GM18870 (cell line): ENCODE measurements at regions not wholly inside any gene's neighbourhood (a gene's known extent, or its start where the extent isn't known, plus 50 kb on each side); places are given as distances from the start of the nearest gene placed in this dataset.
"Not testable (repeated sequence)": the region's sequence is repeated elsewhere in the genome, so short reads cannot be mapped to it uniquely, and the experiment has no call there.

Source experiments
- ATAC-seq: cut with Tn5 transposase; IDR thresholded peaks from one replicate; pipeline ENCODE4 v1.9.1; 2021; ENCODE audit warnings: moderate library complexity; ENCODE audit not compliant: unreplicated experiment

DNA sequence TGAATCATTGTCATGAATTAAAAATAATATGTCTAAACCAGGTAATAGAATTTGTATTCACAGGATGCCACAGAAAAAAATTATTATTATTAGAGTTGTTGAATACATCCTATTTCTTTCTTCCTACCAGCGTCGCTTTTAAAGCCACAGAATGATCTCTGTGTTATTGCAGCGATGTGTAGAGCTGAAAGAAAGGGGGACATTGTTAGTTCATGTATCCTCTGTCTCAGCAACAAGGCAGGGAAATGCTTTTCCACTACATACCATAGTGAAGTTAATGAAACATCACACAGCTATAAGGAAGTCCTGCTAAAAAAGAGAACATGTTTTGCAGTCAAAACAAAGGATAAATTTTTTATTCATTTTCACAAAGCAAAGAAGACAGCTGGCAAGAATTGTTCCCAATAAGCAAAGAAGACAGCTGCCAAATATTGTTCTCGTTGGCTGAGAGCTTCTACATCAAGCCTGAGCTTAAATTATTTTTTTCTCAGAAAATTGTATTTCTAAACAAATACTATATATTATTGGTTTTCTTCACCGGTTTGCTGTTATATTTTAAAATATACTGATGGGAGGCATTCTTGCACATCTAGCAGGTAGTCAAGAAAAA lies 1234.4 kb downstream of the SUCLG1 start:
- no peak for ATAC-seq

DNA sequence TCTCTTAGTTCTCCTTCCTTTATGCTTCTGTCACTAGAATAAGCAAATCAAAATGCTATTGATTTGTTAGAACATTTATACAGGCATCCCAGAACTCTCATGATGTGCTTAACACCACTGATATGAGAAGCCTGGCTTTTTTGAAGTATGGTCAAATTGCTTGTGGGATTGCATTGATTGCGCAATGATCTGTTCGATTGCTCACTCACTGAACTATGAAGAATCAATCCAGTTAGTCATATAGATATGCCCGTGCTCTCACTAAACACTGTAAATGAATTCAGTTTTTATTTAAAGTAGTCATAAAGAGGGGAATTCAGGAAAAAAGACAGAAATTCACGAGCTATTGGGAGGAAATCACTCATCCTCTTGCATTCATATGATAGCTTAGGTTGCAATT lies 1237.8 kb downstream of the SUCLG1 start:
- no peak for ATAC-seq

DNA sequence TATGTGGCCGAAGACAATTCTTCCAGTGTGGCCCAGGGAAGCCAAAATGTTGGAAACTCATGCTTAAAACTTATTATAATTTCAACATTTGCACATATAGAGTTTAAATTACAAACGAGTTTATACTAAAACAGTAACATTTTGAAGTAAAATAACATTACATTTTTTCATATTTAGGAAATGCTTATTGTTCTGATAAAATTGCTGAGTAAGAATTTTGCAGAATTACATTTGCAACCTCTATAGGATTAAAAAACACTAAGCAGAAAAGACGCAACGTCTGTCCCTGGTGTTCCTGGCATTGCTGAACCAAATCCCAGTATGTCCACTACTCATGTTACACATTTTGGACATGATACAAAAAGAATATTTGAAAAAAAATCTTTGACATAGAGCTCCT lies 1241.2 kb downstream of the SUCLG1 start:
- no peak for ATAC-seq

DNA sequence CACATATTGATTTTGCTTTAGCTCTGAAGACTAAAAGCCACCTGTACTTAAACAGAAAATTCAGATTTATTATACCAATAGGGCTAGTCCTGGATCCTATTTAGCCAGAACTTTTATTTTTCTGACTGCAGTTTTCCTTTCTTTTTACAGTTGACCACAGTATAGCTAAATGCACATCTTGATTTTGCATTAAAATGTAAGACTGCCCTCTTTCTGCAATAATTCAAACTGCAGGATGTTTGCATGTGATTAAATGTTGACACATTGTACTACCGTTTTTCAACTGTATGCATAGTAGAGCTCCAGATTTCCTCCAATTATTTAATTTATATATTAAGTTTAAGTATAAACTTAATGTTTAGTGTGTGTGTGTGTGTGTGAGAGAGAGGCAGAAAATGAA lies 1262.9 kb downstream of the SUCLG1 start:
- ATAC-seq: no peak

DNA sequence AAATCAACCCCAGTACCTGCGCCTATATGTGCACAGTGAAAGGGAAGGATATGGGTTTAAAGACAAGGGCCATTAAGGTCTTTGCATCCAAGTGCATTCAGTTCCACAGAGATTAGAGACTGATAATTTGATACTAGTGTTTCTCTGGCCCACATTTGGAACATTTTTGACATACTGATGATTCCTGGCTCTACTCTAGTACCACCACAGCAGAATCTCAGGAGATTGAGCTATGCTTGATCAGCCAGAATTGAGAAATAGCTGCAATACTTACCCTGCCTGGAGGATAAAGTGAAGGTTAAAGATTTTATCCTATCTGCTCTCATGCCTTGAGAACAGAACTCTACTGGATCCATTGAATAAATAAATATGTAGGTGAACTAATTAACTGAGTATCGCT lies 1267.8 kb downstream of the SUCLG1 start:
- no peak for ATAC-seq

DNA sequence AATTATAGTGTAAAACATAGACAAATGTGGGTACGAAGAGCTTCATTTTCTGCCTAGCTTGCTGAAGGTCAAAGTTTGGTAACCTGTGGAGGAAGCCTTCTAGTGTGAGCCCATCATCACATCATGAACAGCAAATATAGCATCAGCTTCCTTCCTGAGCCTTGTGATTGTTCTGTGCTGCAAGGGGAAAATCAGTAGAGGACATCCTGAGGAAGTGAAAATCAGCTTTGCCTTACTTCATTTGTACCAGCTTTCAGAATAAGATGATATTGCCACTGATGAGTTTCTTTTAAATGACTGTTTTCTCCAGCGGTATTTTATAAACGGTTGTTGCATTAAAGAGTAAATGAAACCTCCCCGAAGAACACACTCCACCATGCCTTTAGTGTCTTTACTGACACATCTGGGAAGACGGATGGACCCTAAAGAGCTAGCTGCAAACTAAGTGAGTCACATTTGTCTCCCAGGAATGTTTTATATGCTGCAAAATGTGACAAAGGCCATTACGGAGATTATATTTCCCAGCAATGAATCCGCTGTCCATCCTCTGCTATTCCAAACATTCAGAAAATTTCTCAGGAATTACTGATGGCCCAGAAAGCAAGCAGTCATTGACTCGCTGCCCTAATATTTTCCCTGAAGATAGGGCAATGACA lies 1272.8 kb downstream of the SUCLG1 start:
- no peak for ATAC-seq

DNA sequence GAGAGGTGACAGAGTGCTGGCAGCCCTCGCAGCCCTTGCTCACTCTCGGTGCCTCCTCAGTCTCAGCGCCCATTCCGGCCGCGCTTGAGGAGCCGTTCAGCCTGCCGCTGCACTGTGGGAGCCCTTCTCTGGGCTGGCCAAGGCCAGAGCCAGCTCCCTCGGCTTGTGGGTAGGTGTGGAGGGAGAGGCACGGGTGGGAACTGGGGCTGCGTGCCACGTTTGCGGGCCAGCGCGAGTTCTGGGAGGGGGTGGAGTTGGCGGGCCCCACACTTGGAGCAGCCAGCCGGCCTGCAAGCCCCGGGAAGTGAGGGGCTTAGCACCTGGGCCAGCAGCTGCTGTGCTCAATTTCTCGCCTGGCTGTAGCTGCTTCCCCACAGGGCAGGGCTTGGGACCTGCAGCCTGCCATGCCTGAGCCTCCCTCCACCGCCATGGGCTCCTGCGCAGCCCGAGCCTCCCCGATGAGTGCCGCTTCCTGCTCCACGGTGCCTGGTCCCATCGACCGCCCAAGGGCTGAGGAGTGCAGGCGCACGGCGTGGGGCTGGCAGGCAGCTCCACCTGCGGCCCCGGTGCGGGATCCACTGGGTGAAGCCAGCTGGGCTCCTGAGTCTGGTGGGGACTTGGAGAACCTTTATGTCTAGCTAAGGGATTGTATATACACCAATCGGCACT lies 1278.1 kb downstream of the SUCLG1 start:
- not testable (repeated sequence) for ATAC-seq

DNA sequence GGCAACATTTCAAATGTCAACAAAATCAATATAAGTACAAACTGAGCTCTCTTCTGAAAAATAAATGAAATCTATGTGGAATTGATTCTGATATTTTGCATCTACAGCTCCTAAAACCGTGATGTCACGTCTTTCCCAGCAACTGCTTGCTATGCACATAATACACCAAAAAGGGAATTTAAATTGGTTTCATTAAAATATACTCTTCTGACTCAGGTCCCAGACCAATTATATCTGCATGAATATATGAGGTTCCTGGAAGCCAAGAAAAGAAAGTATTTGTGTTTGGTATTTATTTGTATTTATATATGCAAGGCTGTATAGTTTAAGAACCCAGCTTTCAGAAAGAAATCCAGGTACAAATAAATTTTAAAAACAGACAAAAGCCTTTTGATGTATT lies 1282.5 kb downstream of the SUCLG1 start:
- ATAC-seq: no peak

DNA sequence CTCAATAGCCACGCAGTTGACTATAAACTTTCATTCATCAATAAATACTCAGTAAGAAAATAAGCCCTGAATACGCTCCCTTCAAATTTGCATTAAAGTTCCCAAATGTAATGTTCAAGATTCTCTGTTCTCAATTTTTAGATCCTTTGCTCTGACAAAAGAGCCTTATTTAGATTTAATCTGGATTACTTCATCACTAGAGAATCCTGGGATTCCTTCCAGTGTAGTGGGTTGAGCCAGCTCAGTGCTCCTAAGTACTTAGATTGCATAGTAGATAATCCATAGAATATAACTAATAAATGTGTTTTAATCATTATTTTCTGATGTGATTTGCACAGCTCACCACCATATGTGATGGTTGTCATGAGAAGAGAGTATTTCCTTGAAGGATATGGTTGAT lies 1286.2 kb downstream of the SUCLG1 start:
- ATAC-seq: no peak

DNA sequence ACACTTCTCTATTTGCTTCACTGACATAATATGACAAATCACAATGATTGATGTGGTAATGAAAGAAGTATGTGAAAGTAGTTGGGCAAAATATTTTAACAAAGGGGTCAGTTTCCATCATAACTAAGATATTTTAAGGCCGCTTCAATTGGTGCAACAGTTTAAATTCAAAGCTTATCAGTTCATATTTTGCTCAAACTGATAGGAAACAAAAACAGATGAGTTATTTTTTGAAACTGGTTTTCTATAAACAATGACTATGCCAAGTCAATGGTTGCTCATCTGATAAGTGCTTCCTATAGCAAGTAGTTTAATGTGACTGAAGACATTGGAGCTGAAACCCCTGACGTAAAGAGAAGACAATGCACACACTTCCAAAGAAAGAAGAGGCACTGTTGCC lies 1290.7 kb downstream of the SUCLG1 start:
- no peak for ATAC-seq

DNA sequence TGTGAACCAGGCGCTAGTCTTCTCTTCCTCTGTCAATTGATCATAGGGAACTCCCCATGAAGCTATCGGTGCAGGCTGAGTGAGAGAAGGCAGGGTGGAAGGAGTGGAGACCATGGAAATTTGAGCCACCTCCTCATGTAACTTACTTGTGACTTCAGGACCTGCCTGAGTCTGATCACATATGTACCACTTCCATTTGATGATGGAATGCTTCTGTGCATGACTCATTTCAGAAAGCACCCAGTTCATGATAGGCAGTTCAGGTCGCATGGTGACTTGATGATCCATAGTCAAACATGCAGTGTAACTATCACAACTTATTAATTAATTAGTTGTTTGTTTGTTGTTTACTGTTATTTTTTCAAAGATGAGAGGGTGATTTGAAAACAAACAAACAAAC lies 1296.7 kb downstream of the SUCLG1 start:
- no peak for ATAC-seq

DNA sequence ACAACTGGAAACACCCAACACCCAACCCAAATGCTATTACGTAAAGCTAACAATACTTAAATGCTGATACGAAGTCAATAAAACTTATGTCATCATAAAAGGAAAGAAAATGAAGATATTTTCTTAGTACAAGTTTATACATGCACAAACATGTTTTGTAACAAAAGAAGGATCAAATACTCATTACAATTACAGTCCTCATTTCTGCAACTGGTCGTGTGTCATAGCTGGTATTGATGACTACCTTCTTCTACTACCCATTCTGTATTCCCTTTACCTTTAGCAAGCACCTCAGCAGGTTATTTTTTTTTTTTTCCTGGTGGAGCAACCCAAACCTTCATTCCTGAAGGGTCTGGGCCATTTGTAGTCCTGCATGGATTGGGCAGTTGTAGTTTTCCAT lies 1298.5 kb downstream of the SUCLG1 start:
- ATAC-seq: no peak

DNA sequence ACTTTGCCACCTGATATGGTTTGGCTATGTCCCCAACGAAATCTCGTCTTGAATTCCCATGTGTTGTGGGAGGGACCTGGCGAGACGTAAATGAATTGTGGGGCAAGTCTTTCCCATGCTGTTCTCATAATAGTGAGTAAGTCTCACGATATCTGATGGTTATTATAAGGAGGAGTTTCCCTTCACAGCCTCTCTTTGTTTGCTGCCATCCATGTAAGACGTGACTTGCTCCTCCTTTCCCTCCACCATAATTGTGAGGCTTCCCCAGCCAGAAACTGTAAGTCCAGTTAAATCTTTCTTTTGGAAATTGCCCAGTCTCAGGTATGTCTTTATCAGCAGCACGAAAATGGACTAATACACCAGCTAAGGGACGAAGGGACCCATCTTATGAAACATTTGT lies 1303.3 kb downstream of the SUCLG1 start:
- no peak for ATAC-seq

DNA sequence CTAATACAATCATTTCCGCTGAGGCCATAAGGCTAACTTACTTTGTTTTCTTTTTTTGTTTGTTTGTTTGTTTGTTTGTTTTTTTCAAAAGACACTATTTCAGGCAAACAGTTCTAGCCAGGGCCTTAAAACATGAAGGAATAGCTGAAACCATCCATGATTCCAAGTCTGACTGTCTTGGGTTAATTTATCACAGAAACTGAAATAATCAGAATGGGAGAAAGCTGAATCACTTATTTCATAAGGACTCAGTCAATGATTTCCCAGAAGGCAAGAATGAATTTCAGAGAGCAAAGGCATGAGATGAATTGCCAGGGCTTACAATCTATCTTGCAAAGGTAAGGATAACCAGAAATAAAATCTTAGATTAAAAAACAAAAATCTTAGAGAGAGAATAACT lies 1315.1 kb downstream of the SUCLG1 start:
- ATAC-seq: no peak

DNA sequence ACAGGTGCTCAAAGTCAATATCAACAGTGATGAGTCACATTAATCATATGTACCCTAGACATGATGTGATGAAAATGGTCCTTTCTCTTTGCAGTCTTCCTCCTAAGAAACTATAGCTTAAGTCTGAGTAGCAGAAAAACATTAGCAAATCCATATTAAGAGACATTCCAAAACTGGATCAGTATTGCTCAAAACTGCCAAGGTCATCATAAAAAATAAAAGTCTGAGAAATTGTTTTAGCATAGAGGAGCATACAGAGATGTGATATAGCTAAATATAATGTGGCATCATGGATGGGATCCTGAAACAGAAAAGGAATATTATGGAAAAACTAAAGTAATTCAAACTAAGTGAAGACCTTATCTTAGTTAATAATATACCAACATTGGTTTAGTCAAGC lies 1316.1 kb downstream of the SUCLG1 start:
- no peak for ATAC-seq

DNA sequence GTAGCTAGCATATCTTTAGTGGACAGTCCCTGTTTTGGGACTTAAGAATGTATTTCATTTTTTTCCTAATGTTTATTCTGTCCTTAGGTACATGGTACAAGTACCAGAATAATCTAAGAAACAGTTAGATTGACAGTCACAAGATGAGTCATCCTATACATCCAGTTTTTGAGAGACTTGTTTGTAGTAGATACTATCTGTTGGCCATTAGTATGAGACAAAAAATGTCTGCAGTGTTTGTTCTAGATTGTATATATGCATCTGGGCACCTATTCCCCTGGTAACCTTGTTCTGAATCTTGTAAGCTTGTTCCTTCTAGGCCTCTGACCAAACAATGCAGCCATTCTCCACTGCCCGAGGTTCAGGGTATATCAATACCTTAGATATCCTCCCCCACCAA lies 1343.5 kb downstream of the SUCLG1 start:
- no peak for ATAC-seq

DNA sequence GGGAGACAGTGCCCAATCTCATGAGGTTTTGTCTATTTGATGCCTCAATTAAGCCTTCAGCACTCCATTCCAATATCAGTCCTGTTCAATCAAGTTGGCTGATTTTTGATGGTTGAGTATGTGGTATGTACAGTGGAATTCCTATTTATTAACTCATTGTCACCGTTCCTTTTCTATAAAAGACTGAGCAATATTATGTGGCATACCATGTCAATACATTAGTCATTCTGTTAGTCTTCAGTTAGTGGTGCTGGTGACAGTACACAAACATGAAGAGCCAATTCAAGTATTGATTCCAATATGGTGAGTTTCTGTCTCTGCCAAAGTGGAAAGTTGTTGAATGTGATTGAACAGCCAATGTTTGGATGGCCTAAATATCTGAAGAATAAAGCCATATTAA lies 1343.9 kb downstream of the SUCLG1 start:
- ATAC-seq: no peak

DNA sequence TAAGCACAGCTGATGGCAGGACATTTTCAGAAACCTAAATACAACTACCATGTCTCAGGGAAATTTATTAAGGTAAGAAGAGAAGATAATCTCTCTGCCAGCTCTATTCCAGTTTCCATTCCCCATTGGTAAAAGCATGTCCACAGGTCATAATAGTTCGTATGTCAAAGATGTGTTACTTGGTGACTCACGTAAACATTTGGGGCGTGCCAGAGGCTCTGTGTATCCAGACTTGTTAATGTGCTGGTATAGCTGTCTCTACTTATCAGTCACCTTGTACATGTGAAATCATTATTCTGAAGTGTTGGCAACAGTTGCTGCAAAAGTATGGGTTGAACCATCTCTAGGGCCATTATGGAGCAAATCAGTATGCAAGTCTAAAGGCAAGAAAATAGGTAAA lies 1345.1 kb downstream of the SUCLG1 start:
- ATAC-seq: no peak

DNA sequence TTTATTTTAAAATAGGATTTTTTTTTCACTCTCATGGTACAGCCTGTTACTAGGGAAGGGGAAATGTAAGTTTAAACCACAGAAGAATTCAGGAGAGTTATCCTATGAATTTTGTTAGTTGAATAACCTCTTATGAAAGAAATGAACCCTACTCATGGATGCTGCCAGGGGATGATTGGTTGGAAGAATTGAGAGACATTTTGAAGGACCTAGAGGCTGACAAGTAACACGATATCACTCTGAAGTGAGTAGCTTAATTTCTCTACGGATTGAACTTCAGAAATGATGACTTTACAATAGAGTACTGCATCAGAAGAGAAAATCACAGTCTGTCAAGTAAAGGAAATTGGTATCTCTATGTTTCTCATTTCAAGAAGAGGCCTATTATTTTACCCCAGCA lies 1346.2 kb downstream of the SUCLG1 start:
- no peak for ATAC-seq

DNA sequence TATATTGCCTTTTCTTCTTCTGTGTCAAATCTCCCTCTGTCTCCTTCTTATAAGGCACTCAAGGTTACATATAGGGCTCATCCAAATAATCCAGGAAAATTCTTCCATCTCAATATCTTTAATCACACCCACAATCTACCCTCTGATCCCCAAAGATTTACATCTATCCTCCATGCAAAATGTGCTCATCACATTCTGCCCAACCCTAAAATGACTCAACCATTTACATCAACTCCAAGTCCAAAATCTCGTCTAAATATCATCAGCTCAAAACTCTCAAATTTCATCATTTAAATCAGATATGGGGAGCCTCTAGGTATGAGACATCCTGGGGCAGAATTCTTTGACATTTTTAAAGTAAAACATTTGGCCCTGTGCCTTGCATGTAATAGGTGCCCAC lies 1349.8 kb downstream of the SUCLG1 start:
- ATAC-seq: no peak

DNA sequence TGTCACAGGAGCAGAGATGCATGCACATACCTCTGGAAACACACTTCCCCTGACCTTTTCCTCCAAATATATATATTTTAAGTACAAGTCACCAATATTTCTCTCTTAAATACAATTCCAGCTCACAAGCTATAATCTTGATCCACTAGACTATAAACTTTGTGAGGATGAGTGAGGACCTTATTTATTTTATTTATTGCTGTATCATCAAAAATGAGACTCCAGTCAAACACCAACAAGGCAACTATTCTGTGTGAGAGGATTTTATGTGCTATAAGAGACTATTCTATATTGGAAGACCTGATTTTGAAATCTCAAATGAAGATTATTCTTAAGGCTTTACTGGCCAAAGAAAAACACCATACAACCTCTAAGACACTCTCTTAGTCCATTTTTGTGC lies 1352.2 kb downstream of the SUCLG1 start:
- no peak for ATAC-seq

DNA sequence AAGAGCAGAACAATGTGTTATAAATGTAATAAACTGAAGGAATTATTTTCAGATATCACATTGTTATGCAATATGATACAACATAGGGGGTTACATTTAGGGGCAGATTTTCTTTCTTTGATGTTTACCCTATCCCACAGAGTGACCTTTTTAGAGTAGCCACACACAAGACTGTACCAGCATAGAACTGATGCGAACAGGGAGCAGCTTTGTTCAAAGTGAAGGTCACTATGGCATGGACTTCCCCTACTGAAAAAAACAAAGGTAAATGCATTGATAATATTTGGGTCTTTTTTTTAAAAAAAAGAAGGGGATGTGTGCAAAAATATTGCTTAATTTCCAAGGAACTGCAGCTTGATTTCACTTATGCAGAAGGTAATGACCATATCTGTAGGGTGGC lies 1354.9 kb downstream of the SUCLG1 start:
- ATAC-seq: no peak

DNA sequence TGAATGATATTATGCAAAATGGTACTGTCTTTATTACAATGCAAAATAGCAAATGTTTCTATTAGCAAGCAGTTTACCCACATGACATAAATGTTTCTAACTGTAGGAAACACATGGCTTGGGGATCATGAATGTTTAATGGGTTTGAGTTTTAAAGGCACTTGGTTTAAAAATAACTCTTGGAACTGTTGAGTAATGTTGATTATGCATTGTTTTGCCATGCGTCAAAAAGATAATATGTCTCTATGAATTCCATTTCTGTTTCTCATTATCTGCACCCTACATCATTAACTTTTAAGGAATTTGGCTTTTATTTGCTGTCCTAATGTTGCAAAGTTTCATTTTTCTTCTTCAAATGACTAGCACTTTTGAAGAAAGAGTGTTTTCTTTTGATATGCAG lies 1355.5 kb downstream of the SUCLG1 start:
- no peak for ATAC-seq
